ENCODE measurements at regions not wholly inside any gene's neighbourhood (a gene's known extent, or its start where the extent isn't known, plus 50 kb on each side); places are given as distances from the start of the nearest gene placed in this dataset.
A peak's percentile ranks its signal among the peaks of the same experiment; 100 is the strongest.

DNA sequence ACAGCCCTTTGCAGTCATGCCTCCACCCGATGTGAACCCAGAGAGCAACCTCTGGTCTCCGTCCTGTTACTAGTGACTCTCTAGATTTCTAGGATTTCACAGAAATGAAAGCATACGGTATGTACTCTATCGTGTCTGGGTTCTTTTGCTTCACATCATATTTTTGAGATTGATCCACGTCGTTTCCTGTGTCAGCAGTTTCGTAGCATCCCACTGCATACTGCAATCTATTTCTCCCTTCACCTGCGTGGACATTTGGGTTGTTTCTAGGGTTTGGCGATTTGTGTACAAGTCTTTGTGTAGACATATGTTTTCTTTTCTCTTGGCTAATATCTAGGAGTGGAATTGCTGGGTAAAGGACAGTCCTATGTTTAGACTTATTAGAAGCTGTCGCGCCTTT is 119.8 kb upstream of the PCBD1 start:
- Mint-ChIP-seq H3K4me3 (ENCODE audit: unreplicated experiment) (no peak overlapping the region), H3K27me3 (ENCODE audit: insufficient read depth, unreplicated experiment) (peaks cover 5% of the 10 kb centered on the region), H3K9me3 (ENCODE audit: unreplicated experiment) (no peaks in the 10 kb centered on the region), H3K27ac (ENCODE audit: unreplicated experiment) (no peak overlapping the region), H3K4me1 (ENCODE audit: low read depth, unreplicated experiment) (no peaks in the 10 kb centered on the region), H3K36me3 (ENCODE audit: insufficient read depth, unreplicated experiment) (no peaks in the 10 kb centered on the region)
- Histone ChIP-seq H3K4me1 (no peaks in the 10 kb centered on the region), H3K27me3 (replicated peaks; ENCODE audit: control insufficient read depth, insufficient read depth, low read length) (no peaks in the 10 kb centered on the region; the same call in 1 of the 2 replicates), H3K4me3 (ENCODE audit: low read depth, low read length) (no peak overlapping the region), H3K9me3 (no peaks in the 10 kb centered on the region), H3K36me3 (ENCODE audit: control insufficient read depth, insufficient read depth, low read length) (no peaks in the 10 kb centered on the region)
- intact Hi-C loops (cut with micrococcal nuclease; ENCODE audit: unreplicated experiment) = no loop called here
- DNase-seq = no peak
- TF ChIP-seq, protein P1, sequence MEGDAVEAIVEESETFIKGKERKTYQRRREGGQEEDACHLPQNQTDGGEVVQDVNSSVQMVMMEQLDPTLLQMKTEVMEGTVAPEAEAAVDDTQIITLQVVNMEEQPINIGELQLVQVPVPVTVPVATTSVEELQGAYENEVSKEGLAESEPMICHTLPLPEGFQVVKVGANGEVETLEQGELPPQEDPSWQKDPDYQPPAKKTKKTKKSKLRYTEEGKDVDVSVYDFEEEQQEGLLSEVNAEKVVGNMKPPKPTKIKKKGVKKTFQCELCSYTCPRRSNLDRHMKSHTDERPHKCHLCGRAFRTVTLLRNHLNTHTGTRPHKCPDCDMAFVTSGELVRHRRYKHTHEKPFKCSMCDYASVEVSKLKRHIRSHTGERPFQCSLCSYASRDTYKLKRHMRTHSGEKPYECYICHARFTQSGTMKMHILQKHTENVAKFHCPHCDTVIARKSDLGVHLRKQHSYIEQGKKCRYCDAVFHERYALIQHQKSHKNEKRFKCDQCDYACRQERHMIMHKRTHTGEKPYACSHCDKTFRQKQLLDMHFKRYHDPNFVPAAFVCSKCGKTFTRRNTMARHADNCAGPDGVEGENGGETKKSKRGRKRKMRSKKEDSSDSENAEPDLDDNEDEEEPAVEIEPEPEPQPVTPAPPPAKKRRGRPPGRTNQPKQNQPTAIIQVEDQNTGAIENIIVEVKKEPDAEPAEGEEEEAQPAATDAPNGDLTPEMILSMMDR (IDR thresholded peaks at IDR 0.05; ENCODE audit: insufficient read depth in 1 of 2, low read depth in 1 of 2, low read length in 1 of 2, severe bottlenecking in 1 of 2, unreplicated experiment in 1 of 2) = no peak
- ChIA-PET CTCF (no interaction called here), POLR2A (no interaction called here)
- no TSS peak for BruUV-seq (replicated peaks)

- no peak for DNase-seq
- Histone ChIP-seq H3K27me3 (replicated peaks; ENCODE audit: control insufficient read depth, insufficient read depth, low read length) (no peaks in the 10 kb centered on the region; the same call in 1 of the 2 replicates), H3K9me3 (no peaks in the 10 kb centered on the region), H3K36me3 (ENCODE audit: control insufficient read depth, insufficient read depth, low read length) (no peaks in the 10 kb centered on the region), H3K4me1 (no peaks in the 10 kb centered on the region), H3K4me3 (ENCODE audit: low read depth, low read length) (no peak overlapping the region)
- ChIA-PET CTCF (no interaction called here), POLR2A (no interaction called here)
- intact Hi-C loops (cut with micrococcal nuclease; ENCODE audit: unreplicated experiment) = no loop called here
- Mint-ChIP-seq H3K36me3 (ENCODE audit: insufficient read depth, unreplicated experiment) (no peaks in the 10 kb centered on the region), H3K27ac (ENCODE audit: unreplicated experiment) (no peak overlapping the region), H3K9me3 (ENCODE audit: unreplicated experiment) (no peaks in the 10 kb centered on the region), H3K27me3 (ENCODE audit: insufficient read depth, unreplicated experiment) (peaks cover 9% of the 10 kb centered on the region), H3K4me3 (ENCODE audit: unreplicated experiment) (no peak overlapping the region), H3K4me1 (ENCODE audit: low read depth, unreplicated experiment) (no peaks in the 10 kb centered on the region)
- no TSS peak for BruUV-seq (replicated peaks)
- TF ChIP-seq, protein P1 (IDR thresholded peaks at IDR 0.05; ENCODE audit: insufficient read depth in 1 of 2, low read depth in 1 of 2, low read length in 1 of 2, severe bottlenecking in 1 of 2, unreplicated experiment in 1 of 2) = no peak
Observed at GRCh38 chr10:71009126-71009525, 120.8 kb upstream of the PCBD1 start.

GRCh38 chr10:71010730-71011129 is 122.4 kb upstream of the PCBD1 start:
- TF ChIP-seq, protein P1 (IDR thresholded peaks at IDR 0.05; ENCODE audit: insufficient read depth in 1 of 2, low read depth in 1 of 2, low read length in 1 of 2, severe bottlenecking in 1 of 2, unreplicated experiment in 1 of 2) = peak in 1 of 2 experiments; percentile 32
- H3K27me3 ChIP-seq (replicated peaks; ENCODE audit: control insufficient read depth, insufficient read depth, low read length) = no peaks in the 10 kb centered on the region; the same call in 1 of the 2 replicates
- intact Hi-C loops (cut with micrococcal nuclease; ENCODE audit: unreplicated experiment) = loop anchor here (2.0 kb wide), 1 partner anchor 198 kb away; no protein-coding TSS in a partner anchor
- CTCF ChIA-PET = interaction anchor here (0.5 to 1.4 kb wide), 2 partner anchors 198 to 259 kb away, joined by 3 read pairs; no protein-coding TSS in a partner anchor
- H3K9me3 ChIP-seq = no peaks in the 10 kb centered on the region
- Mint-ChIP-seq H3K4me3 (ENCODE audit: unreplicated experiment) (no peak overlapping the region), H3K36me3 (ENCODE audit: insufficient read depth, unreplicated experiment) (no peaks in the 10 kb centered on the region), H3K27me3 (ENCODE audit: insufficient read depth, unreplicated experiment) (peaks cover 21% of the 10 kb centered on the region), H3K4me1 (ENCODE audit: low read depth, unreplicated experiment) (no peaks in the 10 kb centered on the region), H3K27ac (ENCODE audit: unreplicated experiment) (no peak overlapping the region), H3K9me3 (ENCODE audit: unreplicated experiment) (no peaks in the 10 kb centered on the region)
- no TSS peak for BruUV-seq (replicated peaks)
- no peaks in the 10 kb centered on the region for H3K4me1 ChIP-seq
- H3K36me3 ChIP-seq (ENCODE audit: control insufficient read depth, insufficient read depth, low read length) = no peaks in the 10 kb centered on the region
- POLR2A ChIA-PET = no interaction called here
- no peak for DNase-seq
- H3K4me3 ChIP-seq (ENCODE audit: low read depth, low read length) = no peak overlapping the region

All from Caco-2 (cell line).